ENCODE measurements at regions not wholly inside any gene's neighbourhood (a gene's known extent, or its start where the extent isn't known, plus 50 kb on each side); places are given as distances from the start of the nearest gene placed in this dataset.

DNA sequence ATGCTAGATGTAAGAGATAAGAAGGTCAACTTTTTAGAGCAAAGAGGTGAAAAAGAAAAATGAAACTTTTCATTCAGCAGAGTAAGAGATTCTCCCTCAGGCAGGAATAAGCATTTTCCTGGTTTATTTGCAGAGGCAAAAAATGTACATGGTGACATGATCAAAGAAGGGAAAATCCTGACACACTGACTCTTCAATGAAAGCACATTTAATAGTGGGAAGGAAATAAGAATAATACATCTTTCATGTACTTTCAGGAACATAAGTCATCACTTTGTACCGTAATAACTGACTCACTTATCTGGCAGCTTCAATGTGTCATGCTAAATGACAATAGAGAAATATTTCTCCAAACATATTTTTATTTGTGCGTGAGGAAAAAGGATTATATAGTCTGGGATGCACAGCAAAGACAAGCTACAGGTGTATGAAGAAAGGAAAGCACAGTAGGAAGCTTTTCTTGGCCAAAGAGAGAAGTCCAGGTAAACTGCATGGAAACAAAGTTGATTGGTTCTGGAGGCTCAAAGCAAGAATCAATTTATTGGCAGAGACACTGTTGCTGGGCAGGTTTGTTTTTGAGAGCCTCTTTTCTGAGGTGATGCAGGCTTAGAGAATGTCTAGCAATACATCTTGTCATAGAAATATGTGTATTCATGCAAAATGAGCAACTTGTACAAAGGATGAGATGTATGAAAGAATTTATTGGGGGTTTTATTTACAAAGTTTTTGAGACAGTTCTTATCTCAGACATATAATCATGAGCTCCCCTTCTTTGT lies 1409.0 kb downstream of the PLA2G4A start:
- DNase-seq: no peak

DNA sequence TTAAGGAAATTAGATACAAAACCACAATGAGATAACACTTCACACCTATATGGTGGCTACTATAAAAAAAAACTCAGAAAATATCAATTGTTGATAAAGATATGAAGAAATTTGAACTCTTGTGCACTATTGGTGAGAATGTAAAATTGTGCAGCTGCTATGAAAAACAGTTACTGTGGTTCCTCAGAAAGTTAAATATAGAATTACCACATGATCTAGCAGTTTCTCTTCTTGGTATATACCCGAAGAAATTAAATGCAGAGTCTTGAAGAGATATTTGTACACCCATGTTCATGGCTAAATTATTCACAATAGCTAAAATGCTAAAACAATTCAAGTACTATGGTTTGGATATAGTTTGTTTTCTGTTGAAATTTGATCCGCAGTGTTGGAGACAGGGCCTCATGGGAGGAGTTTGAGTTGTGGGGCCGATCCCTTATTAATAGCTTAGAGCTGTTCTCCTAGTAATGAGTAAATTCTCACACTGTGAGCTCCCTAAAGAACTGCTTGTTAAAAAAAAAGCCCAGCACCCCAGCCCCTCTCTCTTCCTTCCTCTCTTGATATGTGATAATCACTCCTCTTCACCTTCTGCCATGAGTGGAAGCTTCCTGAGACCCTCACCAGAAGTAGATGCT lies 1412.1 kb downstream of the PLA2G4A start:
- DNase-seq: no peak

DNA sequence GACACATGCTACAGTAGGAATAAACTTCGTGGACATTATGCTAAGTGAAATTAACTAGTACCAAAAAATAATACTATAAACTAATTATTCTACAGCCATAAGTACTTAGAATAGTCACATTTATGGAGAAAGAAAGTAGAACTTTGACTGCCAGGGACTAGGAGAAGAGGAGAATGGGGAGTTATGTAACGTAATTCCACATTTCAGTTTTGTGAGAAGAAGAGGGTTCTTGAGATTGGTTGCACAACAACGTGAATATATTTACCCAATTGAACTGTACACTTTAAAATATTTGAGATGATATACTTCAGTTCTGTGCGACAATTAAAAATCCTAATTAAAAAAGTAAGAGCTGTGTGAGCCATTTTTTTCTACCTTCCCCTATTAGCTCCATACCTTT lies 1412.9 kb downstream of the PLA2G4A start:
- DNase-seq: no peak

DNA sequence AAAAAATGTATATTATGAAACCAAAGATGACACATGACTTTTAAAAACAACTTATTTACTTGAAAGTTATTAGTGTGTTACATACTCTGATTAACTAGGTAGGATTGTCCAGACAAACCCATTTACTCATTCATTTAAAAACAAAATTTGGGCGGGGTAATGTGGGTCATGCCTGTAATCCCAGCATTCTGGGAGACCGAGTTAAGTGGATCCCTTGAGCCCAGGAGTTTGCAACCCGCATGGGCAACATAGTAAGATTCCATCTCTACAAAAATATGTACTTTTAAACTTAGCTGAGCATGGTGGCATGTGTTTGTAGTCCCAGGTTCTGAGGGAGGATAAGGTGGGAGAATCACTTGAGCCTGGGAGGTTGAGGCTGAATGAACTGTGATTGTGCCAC lies 1414.7 kb downstream of the PLA2G4A start:
- DNase-seq: no peak

DNA sequence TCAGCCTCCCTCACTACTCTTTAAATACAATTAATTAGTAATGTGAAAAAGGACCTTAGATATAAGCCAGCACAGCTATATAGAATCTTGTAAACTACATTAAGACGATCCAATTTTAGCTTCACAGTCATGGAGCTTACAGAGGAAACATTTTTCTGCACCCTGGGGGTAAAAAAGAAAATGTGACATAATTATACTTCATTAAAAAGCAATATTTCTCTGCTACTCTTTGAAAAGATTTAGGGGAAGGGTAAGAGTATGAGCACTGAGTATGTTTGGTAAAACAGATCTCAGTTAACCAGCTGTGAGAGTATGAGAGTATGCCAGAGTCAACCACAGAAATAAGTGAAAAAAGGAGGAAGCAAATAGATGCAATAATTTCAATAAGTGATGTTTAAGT lies 1415.9 kb downstream of the PLA2G4A start:
- DNase-seq: no peak

DNA sequence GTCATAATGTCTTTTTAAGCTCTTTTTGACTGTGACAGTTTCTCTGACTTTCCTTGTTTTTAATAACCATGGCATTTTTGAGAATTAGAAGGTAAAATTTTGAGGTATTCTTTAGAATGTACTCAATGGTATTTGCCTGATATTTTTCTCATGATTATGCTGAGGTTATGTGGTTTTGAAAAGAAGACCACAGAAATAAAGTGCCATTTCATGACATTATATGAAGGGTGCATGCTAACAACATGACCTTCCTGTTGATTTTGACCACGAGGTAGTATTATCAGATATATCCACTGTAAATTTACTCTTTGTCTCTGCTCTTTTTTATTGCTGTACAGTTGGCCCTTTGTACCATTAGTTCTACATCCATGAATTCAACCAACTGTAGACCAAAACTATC lies 1418.5 kb downstream of the PLA2G4A start:
- DNase-seq: no peak

DNA sequence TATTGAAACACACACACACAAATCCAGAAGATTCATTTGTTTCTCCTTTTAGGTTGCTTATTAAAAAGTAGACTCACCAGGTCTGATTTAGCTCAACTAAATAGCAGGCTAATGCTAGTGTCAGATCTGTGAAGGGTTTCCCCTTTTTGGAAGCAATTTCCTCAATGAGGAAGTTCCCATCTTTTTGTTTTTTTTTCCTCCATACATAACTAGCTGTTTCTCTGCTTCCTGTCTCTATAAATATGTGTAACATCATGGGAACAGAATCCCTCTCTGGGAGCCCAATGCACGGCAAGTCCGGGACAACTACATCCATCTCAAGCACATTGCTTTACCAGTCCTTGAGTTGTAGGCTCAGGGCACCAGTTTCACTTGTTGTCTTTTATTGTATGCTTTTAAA lies 1421.1 kb downstream of the PLA2G4A start:
- no peak for DNase-seq

DNA sequence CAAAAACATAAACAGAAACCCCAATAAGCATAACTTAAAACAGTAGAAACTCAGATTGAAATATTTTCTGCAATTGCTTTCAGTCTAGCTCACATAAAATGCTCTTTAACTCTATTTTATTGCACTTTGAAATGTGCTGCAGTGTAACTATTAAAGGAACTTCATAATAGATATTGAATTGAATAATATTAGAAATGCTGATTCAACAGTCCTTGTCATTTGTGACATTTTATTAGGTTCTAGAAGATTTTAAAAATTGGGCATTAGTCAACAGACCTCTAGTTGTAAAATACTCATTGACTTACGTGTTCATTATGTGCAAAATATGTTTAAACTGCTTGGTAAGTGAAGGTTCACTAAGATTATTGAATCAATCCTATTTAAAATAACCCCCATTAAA lies 1422.3 kb downstream of the PLA2G4A start:
- no peak for DNase-seq

DNA sequence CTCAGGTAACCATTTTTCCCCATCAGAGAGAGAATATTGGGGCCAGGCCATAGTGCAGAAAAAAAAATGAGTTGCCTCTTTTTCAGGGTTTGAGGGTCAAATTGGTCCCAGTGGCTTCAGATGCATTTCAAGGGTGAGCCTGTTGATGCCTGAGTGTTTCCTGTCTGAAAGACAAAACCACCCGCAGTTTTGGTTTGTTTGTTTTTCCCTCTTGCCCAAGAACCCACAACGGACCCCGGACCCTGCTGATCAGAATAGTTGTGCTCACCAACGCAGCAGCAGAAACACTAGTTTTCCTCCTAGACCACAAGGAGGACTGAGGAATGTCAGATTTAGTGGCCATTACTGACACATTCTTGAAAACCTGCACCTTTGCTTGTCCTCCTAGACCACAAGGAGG lies 1433.1 kb downstream of the PLA2G4A start:
- no peak for DNase-seq

DNA sequence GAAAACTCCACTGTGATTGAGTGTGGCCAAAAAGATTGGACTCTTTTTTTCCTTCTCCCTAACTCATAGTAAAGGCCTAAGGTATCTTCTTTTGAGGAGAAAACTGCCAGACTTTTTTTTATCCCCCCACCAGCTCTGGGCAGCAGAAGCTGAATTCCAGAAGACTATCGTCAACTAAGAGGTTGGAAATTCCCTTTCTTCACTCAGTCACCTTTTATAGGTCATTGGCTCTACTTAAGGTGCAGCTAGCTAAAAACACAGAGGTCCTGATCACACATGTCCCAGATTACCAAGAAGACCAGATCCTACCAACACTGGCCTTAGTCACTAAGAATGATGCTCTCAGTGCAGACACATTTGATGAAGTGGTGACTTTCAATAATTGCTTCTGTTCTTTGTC lies 1441.2 kb downstream of the PLA2G4A start:
- no peak for DNase-seq

DNA sequence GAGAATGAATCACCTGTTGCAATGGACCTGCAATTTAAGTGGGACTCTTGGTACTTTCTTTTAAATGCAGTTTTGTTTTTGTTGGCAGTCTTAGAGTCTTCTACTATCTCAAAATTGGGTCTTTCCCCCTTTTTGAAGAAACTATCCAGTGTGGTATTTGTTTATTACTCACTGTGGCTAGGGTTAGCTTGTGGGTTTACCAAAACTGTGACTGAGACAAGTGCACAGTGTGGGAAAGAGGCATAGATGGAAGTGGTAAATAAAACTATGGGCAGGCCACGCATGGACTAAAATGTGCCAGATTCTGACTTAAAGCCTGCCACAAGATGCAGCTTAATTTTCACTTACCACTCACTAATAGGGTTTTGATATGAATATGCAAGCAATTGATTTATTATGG lies 1441.7 kb downstream of the PLA2G4A start:
- DNase-seq: no peak

DNA sequence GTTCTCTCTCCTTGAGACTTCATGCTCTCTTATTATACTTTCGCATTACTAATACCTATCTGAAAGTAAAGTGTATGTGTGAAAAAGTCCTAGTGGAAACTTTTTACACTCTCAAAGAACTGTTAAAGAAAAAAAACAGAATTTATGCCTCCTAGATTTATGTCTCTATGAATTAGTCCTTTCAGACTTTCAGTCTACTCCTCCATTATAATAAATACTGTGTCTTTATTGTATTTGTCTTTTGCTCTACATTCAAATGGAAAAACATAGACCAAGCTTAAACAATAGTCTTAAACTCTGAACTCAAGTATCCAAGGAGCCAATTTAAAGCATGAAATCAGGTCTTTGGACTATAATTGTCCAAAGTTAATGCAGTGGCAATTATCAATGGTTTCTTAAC lies 1449.0 kb downstream of the PLA2G4A start:
- no peak for DNase-seq

DNA sequence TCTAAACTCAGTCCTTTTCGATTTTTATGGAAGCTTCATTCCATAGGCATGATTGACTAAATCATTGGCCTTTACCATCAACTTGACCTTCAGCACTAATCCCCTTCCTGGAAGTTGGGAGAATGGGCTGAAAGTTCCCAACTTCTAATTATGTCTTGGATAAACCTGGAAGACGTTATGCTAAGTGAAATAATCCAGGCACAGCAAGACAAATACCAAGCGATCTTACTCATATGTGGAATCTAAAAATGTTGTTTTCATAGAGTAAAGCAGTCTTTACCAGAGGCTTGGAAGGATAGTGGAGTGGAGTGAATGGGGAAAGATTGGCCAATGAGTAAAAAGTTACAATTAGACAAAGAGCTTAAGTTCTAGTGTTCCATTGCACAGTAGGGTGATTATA lies 1453.2 kb downstream of the PLA2G4A start:
- DNase-seq: no peak

DNA sequence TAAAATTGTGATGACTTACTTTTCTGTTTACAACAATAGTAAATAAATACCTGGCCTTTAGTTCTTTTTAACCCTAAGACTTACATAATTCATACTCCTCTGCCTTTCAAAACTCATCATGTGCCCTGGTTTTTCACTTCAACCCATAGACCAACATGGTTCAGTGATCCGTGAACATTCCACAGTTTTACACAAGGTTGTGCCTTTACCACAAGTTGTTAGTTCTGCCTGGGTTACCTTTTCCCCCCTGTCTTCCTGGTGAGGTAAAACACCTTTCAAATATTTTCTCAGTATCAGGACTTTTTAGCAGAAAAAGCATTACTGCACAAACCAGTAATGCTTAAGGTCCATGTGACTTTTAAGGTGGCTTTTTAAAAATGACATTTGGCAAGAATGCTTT lies 1466.4 kb downstream of the PLA2G4A start:
- no peak for DNase-seq

DNA sequence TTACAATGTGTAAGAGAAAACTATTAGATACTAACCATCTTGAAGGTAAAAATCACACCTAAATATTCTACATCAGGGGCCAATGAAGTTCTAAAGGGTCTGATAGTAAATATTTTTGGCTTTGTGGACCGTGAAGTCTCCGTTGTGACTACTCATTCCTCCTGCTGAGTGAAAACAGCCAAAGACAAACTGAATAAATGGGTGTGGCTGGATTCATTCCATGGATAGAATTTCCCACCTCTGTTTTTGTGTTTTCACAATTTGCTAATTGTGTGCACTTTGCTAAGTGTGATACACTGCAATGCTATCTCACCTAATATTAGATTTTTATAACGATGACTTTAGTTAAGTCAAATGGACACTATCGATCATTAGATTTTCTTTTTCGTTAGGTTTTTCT lies 1474.0 kb downstream of the PLA2G4A start:
- no peak for DNase-seq

DNA sequence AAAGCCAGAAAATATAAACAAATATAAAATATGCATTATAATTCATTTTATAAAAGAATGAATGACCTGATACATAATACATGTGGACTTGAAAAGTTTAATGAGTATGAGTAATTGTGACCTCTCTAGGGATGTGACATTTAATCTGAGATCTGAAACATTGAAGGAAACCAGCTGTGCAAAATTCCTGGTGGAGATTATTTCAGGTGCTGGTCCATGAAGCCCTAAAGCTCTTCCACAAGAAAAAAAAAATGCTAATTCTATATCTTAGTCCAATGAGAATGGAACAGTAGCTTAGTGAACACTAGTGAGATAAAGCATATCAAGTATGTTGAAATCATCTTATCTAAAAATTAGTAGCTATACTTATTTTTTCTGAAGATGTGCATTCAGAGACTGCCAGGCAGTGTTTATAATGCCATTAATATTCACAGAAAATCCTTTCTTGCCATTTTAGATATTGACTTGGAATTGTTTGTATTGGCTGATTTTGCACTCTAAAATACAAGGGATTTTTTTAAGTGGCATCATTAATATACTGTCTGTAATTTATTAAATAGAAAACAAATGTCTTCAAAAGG lies 1485.9 kb downstream of the PLA2G4A start:
- DNase-seq: no peak

DNA sequence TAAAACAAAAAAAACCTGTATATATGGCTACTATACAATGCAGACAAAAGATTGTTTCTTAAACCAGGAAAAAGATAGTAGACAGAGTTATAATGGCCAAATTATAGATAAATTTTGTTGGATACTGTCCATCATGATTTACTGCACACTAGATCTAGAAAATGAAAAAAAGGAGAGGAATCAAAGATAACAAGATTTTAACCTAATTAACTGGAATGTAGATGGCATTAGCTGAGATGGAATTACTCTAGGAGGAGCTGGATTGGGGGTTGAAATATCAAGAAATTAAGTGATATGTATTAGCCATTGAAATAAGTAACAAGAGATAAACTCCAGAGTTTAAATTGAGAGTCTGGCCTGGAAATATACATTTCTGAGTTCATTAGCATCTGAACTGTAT lies 1489.1 kb downstream of the PLA2G4A start:
- DNase-seq: no peak

DNA sequence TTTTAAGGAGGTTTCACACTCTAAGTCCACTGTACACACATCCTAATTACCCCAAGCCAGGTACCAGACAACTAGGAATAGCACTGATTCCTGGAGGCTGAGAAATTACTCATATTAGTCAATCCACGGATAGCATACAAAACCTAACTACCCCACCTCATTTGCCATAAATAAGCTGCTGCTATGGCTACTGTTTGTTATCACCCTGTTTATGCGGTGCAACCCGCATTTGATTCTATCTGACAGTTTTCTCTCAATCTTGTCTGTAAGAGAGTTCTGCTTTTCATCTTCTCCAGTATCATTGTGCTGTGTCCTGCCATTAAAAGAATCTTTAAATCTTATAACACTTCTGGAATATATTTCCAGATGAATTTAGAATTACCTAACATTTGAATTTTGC lies 1496.5 kb downstream of the PLA2G4A start:
- DNase-seq: no peak

DNA sequence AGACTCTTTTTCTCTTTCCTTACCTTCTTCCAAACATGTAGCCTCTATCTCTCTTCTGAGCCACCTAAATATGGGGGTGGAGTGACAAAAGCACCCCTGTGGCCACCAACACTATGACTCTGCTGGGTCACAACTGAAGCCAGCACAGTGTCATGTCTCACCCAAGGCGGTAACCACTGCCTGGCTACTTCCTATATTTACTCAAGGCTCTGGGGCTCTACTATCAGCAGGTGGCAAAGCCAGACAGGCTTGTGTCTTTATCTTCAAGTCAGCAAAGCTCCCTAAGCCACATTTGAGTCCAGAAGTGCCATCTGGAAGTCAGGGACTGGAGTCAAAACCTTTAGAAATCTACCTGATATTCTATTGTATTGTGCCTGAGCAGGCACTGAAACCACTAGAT lies 1515.2 kb downstream of the PLA2G4A start:
- DNase-seq: no peak

DNA sequence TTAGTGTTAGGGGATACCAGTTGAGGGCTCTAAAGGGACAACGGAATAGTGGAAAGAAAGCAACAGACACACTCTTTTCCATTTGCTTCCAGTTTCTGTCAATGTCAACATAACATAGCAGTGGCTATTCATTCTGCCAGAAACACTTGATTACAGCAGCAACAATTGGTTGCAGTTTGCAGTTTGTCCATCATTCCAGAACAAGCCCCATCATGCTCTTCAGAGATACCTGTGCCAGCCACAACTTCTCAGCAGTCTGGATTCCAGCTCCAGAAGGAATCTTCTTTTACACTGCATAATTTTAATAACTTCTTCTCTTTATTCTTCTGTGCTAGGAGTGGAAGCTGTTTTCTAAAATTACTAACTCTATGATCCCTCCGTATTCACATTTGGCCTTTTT lies 1521.4 kb downstream of the PLA2G4A start:
- no peak for DNase-seq

DNA sequence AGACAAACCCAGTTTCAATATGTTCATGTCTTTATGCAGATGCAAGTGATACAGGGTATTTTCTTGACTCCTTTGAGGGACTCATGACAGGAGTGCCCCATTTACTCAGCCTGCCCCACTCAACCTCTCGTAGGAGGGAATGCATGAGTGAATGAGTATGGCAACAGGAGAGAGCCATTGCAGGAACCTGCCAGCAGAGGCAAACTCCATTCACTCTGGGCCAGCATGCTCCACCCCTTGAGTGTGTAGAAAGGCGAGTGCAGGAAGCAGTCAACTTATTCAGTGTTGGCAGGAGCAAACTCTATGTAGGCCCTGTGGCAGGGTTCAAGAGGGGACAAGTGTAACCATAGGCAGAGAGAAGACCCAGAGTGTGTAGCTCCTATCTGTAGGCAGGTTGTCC lies 1526.3 kb downstream of the PLA2G4A start:
- DNase-seq: no peak

DNA sequence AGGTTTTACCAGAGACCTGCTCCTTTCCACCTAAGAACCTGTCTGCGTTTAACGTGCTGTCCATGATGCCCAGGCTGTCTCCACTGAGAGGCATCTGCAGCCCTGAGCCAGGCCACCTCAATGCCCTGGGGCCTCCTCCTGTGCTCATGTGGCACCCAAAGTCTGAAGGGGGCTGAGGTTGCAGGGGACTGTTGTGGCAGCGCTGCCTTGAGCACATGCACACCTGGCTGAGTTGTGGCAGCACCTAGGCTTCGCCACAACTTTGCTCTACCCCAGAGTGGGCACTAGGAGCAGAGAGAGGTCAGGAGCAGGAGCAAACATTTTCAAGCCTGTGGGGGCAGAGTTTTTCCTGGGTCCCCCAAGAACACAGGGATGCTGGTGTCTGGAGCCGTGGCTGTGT lies 1527.1 kb downstream of the PLA2G4A start:
- DNase-seq: no peak

DNA sequence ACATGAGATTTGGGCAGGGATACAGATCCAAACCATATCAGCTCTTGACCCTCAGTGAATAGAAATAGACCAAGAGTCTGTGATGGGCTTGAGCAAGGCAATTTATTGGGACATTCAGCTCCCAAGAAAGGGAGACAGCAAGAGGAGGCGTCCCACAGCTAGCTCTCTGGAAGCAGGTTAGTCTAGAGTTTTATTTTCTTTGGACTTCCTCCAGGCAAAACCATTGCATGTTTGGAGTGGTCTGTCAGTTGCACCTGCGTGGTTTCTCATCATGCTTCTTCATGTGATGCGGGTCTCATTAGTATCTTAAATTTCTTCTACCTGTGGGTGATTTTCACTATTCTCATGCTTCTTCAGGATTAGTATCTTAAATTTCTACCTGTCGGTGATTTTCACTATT lies 1530.6 kb downstream of the PLA2G4A start:
- DNase-seq: no peak

DNA sequence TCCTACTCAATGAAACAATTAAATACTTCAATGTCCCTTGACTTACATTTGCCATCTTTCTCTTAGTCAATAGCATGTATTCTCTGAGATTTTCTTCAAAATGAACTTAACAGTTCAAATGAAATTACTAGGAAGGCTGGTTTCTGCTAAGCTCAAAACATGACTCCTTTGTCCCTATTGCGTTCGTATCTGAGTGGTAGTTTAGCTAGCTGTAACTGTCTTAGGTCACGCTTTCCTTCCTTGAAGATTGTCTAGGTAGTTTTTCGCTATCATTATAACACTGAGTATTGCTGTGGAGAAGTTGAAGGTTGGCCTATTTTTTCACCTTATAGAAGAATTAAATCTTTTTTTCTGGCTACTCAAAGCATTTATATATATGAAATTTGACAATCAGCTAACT lies 1535.2 kb downstream of the PLA2G4A start:
- no peak for DNase-seq
